Lung (tissue), 11 donors: ENCODE measurements at regions not wholly inside any gene's neighbourhood (a gene's known extent, or its start where the extent isn't known, plus 50 kb on each side); places are given as distances from the start of the nearest gene placed in this dataset.

Experiments
- ATAC-seq: fragments of 200-7000 bp; cut with Tn5 transposase; one replicate; pipeline ENCODE4 v1.9.1; 2020; ENCODE audit warnings: moderate number of reproducible peaks; ENCODE audit not compliant: insufficient read depth, low FRiP score
- DNase-seq, 3 donors: peaks; one replicate each; pipeline ENCODE4 v3.0.0-alpha.2; 2013 to 2017
- H3K27ac ChIP-seq, 2 donors: one replicate each; pipeline ENCODE4 v1.5.1; 2013; ENCODE audit warnings: mild to moderate bottlenecking in 2 of 2, moderate library complexity in 2 of 2, control low read depth in 1 of 2, inconsistent platforms in 1 of 2, low read depth in 1 of 2, low read length in 1 of 2
- H3K27me3 ChIP-seq, 3 donors: one replicate each; pipeline ENCODE4 v1.5.1; 2013; ENCODE audit warnings: low read length in 2 of 3; ENCODE audit not compliant: control insufficient read depth in 3 of 3, insufficient read depth in 3 of 3
- H3K36me3 ChIP-seq, 4 donors: one replicate each; pipeline ENCODE4 v1.5.1; 2013; ENCODE audit warnings: low read length in 4 of 4, mild to moderate bottlenecking in 1 of 4, moderate library complexity in 1 of 4; ENCODE audit not compliant: control insufficient read depth in 4 of 4, insufficient read depth in 4 of 4
- H3K4me1 ChIP-seq, 5 donors: one replicate each; pipeline ENCODE4 v1.5.1; 2013; ENCODE audit warnings: low read length in 5 of 5, mild to moderate bottlenecking in 2 of 5, moderate library complexity in 1 of 5; ENCODE audit not compliant: control insufficient read depth in 5 of 5, insufficient read depth in 5 of 5
- H3K4me3 ChIP-seq: one replicate; pipeline ENCODE4 v1.5.1; 2013; ENCODE audit warnings: mild to moderate bottlenecking, control low read depth, moderate library complexity
- H3K9ac ChIP-seq, 2 donors: one replicate each; pipeline ENCODE4 v1.5.1; 2013; ENCODE audit warnings: low read length in 2 of 2, control low read depth in 1 of 2; ENCODE audit not compliant: insufficient read depth in 1 of 2
- H3K9me3 ChIP-seq, 4 donors: one replicate each; pipeline ENCODE4 v1.5.1; 2013; ENCODE audit warnings: low read length in 3 of 4, mild to moderate bottlenecking in 1 of 4, moderate library complexity in 1 of 4; ENCODE audit not compliant: control insufficient read depth in 4 of 4, insufficient read depth in 3 of 4
- CTCF ChIP-seq: IDR thresholded peaks from 2 replicates; pipeline ENCODE4 v1.5.1; 2012; ENCODE audit warnings: mild to moderate bottlenecking; ENCODE audit errors: control extremely low read depth, extremely low read depth
- WGBS, 2 donors: extraction: QIAGEN DNeasy Blood & Tissue Kit; methylation state at CpG; one replicate each; pipeline ENCODE4 v1.1.7; 2013; 5-methylcytosine and 5-hydroxymethylcytosine counted together
- donor health status: control.
- donor health status: control.
- donor health status: Bipolar disorder and iron deficiency.
- donor health status: healthy.
- donor health status: DM: yes; HTN: yes; CAD: no.

- peaks cover 0 to 2% (median 0%) of the 10 kb centered on the region in 3 donors for H3K27me3 ChIP-seq
- no peak for TF ChIP-seq CTCF
- H3K27ac ChIP-seq = no peak overlapping the region
- no peak for DNase-seq
- no peak for ATAC-seq
- H3K36me3 ChIP-seq = no peaks in the 10 kb centered on the region
- peaks cover 0 to 16% (median 4%) of the 10 kb centered on the region in 5 donors for H3K4me1 ChIP-seq
- H3K9ac ChIP-seq = no peak overlapping the region
- H3K4me3 ChIP-seq = no peak overlapping the region
- H3K9me3 ChIP-seq = no peaks in the 10 kb centered on the region
Measured at GRCh38 chr3:15151166-15151565, 52.2 kb upstream of the RBSN start.

- Histone ChIP-seq H3K4me3 (no peak overlapping the region), H3K27me3 (peaks cover 0 to 5% (median 0%) of the 10 kb centered on the region in 3 donors), H3K9me3 (peaks cover 0 to under 1% (median 0%) of the 10 kb centered on the region in 4 donors), H3K36me3 (no peaks in the 10 kb centered on the region), H3K27ac (no peak overlapping the region), H3K9ac (no peak overlapping the region), H3K4me1 (peaks cover 0 to 16% (median 4%) of the 10 kb centered on the region in 5 donors)
- 58 to 77% methylated on average over 2 of the region's 2 CpGs for WGBS, 2 donors
- TF ChIP-seq CTCF = no peak
- DNase-seq (peak in 2 of 3 donors; percentile 49 to 51), ATAC-seq (no peak)
Measured at GRCh38 chr3:15152184-15152583, 53.2 kb upstream of the RBSN start.

GRCh38 chr3:15153103-15153502 is 52.9 kb upstream of the CAPN7 start:
- peaks cover 0 to 3% (median 0%) of the 10 kb centered on the region in 4 donors for H3K9me3 ChIP-seq
- 93 to 96% methylated on average over 3 of the region's 3 CpGs for WGBS, 2 donors
- no peak for TF ChIP-seq CTCF
- no peak overlapping the region for H3K9ac ChIP-seq
- peaks cover 0 to 16% (median 4%) of the 10 kb centered on the region in 5 donors for H3K4me1 ChIP-seq
- H3K4me3 ChIP-seq = no peak overlapping the region
- H3K27me3 ChIP-seq = peaks cover 0 to 5% (median 0%) of the 10 kb centered on the region in 3 donors
- no peak for ATAC-seq
- DNase-seq = no peak
- H3K27ac ChIP-seq = no peak overlapping the region
- H3K36me3 ChIP-seq = no peaks in the 10 kb centered on the region

GRCh38 chr3:15154326-15154725 is 51.7 kb upstream of the CAPN7 start:
- 49 to 83% methylated on average over 2 of the region's 2 CpGs for WGBS, 2 donors
- H3K27me3 ChIP-seq = peaks cover 0 to 5% (median 0%) of the 10 kb centered on the region in 3 donors
- ATAC-seq (no peak), DNase-seq (peak in 1 of 3 donors; percentile 0)
- peaks cover 0 to 3% (median 0%) of the 10 kb centered on the region in 4 donors for H3K9me3 ChIP-seq
- no peaks in the 10 kb centered on the region for H3K36me3 ChIP-seq
- TF ChIP-seq CTCF = no peak
- no peak overlapping the region for H3K9ac ChIP-seq
- H3K4me1 ChIP-seq = peaks cover 0 to 25% (median 4%) of the 10 kb centered on the region in 5 donors
- no peak overlapping the region for H3K4me3 ChIP-seq
- no peak overlapping the region for H3K27ac ChIP-seq
